NCI-H128 (cell line): ENCODE measurements at regions not wholly inside any gene's neighbourhood (a gene's known extent, or its start where the extent isn't known, plus 50 kb on each side); places are given as distances from the start of the nearest gene placed in this dataset.

ENCODE experiments used
- DNase-seq: peaks from one replicate; lab custom pipeline; 2025; ENCODE audit not compliant: unreplicated experiment; lab: John Stamatoyannopoulos, UW

DNA sequence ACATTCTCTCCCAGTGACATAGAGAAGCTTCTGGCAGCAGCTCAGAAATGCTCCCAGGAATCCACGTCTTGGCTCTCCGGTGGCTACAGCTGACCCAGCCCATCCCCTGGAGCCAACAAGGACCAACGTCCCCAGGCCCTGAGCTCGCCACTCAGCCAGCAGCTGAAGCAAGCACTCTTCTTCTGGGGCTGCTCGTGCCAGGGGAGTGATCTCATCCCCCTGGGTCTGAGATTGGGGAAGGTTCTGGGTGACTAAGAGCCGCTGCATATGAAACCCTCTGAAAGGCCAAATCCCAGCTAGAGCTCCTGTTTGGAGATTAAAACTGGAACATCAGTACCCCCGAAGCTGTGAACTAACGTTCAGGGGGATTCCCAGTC lies 487.9 kb downstream of the NPHP4 start:
- DNase-seq, result no peak

DNA sequence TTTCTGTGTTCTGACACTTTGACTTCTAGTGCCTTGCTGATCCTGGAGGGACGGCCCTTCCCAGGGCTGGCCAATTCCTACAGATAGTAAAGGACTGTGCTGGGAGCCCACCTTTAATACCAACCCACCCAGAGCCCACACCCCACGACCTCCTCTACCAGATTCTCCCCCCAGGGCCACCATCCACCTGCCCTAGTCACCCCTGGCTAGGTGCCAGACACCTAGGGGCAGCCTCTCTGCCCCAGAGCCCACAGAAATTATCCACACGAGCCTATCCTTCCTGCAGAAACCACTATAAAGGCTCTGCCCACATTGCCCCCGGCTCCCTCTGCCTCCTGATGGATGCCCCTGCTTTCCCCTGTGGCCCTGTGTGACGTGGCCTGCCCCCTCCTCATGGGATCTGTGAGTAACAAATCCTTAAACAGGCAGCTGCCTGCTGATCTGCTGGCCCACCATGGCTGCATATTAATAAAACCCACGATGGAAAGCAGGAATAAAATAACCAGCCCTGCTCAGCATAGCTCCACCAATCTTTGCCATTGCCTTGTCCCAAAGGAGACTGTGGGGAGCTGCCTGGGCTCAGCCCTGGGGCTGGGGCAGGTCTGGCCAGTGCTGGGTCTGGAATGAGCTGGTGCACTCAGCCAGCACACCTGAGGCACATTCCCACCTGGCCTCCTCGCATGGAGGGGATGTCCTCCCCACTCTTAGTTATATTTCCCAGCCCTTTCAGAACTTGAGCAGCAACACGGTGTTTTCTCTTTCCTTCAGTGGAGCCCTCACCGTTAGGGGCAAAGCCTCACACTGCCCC lies 488.5 kb downstream of the NPHP4 start:
- DNase-seq, result no peak

DNA sequence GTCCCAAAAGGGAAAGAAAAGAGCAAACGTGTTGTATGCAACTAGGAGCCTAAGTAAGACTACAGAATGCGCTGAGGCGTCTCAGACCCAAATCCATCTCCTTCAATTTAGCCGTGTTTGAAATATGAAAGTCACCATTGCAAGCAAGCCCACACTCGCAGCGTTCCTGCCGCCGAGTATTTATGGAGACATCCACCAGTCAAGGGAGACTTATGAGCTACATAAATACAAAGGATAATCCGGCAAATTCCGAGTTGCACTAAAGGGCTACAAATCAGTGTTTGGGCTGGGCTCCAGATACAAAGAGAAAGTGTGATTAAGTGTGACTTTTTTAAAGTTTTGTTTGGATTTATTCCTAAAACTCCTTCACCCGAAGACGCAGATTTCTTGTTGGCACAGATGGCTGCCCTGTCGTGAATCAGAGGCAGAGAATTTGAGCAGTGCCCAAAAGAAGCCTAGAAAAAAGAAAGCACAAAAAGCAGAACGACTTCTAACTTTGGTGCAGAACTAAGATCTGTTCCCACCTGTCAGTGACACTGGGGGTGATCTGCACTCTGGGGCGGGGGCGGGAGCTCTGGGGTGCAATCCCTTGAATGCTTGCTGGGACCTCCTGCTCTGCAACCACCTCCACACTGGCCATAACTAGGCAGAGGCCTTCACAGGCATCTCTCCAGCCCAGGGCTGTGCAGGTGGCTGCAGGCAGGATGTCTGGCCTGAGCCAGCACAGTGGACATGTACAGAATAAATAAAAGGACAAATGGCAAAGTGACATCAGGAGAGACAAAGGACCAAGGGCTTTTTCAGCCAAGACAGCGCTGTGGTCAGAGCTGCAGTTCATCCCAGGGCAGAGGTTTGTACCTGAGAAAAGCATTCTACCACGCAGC lies 489.7 kb downstream of the NPHP4 start:
- DNase-seq, result no peak

DNA sequence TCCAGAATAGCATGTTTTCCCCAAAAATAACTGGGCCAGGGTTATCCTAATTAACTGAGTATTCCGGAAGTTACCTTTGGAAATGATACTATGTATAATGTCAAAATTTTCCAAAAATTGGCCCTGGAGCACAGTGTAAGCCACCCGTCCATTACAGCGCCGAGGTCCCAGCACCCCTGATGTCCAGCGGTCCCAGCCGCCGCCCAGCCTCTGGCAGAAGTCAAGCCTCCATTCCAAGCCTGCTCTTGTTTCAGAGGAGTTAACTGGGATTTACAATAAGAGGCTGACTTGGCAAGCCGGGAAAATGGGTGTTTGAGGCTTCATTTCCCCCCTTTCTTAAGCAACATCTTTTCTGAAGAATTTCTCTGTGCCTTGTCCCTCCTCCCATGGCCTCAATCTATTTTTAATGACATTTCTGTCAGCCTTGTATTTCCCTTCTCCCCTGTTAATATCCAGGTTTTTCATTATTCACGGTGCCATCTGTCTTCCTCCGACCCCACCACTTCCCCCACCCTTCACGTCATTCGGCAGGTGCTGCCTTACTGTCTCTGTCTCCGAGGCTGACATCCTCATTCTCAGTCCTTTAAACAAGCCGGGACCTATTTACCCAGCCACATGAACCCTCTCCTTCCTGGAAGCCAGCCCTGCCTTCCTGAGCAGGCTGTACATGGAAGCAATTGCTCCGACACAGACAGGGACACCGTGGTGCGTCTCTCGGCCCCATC lies 490.9 kb downstream of the NPHP4 start:
- DNase-seq, result no peak

DNA sequence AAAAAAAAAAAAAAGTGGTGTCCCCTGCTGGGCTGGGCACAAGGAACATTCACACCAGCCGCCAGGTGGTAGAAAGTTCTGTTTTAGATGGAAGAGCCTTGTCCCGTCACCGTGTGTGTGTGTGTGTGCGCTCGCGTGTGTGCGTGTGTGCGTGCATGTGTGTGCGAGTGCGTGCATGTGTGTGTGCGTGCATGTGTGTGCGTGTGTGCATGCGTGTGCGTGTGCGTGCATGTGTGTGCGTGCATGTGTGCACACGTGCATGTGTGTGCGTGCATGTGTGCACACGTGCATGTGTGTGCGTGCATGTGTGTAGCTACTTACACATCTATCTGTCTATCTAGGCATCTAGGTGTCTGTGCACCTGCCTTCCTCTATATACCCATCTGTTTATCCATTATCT lies 491.7 kb downstream of the NPHP4 start:
- DNase-seq, result no peak

DNA sequence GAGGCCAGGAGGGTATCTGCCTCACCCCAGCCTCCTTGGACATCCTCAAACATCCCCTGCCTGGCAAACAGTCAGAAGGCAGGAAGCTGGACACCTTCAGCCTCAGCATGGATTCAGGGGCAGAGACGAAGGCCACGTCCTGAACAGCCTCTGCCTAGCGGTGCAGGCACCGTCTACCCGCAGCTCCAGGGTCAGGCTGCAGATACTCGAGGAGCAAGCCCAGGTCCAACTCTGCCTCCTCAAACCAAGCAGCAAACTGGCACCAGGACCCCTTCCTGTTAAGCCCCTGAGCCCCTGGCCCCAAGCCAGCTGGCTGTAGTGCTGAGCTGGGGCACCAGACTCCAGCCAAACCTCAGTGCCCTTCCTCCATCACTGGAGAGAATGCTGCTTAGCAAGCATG lies 494.7 kb downstream of the NPHP4 start:
- DNase-seq, result no peak

DNA sequence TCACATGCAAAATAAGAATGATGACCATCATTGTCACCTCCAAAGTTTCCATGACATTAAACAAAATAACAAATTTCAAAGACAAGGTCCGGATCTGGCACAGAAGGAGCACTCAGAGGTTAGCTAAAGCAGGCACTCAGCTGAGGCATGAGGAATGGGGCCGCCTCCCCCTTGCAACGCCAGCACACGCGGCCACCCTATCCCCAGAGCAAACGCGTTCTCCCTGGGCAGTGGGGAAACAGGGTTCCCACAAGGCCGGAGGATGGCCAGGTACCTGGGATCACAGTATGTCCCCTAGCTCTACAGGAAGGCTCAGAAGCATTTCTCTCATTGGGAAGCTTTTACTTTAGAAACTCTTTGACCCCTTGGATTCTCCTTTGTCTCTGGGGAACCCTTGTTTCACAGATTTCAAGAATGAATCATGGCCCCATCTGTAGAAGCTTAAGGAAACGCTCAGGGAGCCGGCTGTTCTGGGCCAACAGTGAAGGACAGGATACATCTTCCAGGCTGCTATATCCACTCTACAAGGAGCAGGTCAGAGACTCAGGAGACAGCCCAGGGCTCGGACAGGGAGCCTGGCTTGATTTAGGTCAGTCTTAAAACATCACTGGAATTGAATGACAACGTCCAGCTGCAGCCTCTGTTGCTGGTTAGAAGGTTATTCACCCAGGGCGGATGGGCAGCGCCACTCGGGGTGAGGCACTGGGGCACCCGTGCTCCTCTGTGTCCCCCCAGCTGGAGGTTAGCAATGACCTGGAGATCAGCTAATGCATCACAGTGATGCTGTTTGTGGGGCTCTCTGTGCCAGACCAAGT lies 496.4 kb downstream of the NPHP4 start:
- DNase-seq, result no peak

DNA sequence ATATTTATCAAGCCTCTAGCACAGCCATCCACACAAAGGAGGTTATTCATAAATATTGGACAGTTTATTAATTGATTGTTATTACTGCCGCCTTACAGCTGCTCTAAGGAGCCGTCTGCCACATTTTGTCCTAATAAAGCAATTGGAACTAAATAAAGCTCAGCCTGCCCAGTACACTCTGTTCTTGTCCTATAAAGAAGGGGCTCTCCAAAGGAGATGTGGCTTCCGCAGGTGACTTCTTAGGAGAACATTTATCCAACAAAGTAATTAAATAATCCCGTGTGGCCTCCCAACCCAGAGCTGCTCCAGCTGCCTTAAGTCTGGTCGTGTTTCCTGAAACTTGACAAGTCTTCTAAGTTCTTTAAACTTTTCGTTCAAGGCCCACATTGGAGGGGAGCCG lies 497.7 kb downstream of the NPHP4 start:
- no peak for DNase-seq

DNA sequence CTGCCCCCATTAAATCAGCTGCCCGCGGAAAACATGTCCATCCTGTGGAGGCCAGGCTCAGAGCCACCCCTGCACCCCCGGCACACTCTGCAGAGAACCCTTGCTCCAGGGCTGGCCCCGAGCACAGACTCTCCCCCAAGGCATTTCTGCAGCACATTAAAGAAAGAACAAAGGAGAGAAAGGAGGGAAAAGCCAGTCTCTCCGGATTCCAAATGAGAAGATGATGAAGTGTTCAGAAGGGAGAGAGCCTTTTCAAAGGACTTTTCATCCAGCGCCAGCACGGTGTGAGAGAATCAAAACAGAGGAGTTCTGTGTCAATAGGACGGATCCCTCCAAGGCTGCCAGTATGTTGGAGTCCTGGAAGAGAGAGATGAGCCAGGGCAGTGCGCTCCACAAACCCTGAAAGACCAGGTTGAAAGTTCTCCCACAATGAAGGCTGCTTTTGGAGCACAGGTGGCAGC lies 498.3 kb downstream of the NPHP4 start:
- DNase-seq, result no peak

DNA sequence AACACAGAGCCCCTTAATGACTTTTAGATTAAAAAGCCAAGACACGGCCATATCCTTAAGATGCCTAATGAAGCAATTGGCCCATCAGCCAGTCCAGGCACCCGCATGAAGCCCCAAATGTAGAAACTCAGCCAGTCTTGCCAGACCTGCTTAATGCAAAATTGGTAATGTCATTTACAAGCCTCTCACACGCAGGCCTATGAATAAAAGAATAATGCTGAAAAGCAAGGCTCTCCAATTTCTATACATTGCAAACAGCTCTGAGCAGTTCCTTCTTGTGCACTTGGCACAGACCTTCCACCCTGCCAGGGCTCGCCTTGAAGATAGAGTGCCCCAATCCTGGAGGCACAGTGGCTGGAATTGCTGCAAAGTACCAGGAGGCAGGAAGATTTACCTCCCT lies 498.9 kb downstream of the NPHP4 start:
- DNase-seq, result no peak

DNA sequence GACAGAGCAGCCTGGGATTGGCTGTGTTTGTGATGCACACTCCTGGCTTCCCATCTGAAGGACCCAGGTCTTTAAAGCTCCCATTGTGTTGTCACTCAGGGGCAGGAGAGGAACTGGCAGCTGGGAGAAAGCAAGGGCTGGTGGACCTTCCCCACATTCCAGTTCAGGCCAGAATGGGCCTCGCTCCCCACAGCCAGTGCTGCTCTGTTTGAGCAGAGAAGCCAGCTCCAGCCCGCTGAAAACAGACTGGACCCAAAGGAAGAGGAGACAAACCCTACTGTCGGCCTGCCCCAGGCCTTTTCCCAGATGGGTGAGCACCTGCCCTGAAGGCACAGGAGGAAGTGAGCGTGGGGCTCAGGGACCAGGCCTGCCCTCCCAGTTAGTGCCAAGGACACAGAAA lies 499.4 kb downstream of the NPHP4 start:
- DNase-seq, result no peak

DNA sequence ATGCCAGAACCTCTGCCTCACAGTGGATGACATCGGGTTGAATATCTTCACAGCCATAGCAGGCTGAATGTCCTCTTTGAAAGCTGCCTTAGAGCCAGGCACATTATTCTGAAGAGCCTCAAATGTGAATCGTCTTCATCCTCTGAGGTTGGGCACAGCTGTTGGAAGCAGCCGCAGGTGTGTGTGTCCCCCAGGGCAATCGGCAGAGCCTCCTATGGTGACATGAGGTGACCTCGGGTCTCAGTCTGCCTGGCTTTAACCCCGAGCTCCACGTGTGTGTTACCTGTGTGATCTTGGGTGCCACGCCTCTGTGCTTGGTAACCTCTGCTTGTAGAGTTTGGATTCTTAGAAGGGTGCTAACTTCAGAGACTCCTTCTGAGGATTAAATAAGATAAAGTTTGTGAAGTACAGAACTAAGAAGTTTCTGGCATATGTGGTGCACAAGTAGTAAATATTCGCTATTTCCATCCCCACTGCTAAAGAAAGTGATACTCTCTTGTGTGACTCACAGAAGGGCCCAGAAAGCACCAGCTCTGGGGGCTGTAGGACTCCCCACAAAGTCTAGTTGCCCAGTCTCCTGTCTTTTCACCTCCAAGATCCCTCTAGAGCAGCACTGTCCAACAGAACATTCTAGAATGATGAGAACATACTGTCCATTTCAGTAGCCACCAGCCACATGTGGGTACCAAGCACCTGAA lies 500.9 kb downstream of the NPHP4 start:
- DNase-seq, result no peak

DNA sequence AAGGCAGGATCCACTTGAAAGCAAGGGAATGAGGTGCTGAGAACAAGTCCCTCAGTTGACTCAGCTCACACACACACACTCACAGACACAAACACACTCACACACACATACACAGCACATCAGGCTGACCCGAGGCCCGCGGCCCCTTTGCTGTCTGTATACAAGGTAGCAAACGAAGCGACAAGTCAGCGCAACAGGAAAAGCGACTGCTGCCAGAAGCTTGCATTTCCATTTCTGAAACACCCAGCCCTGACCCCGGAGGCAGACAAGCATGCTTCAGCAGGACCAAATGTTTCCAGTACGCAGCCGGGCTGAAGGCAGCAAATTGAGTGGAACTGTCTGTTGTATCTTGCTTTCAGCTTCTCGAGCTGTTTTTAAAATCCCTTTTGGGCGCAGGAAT lies 501.6 kb downstream of the NPHP4 start:
- DNase-seq, result no peak

DNA sequence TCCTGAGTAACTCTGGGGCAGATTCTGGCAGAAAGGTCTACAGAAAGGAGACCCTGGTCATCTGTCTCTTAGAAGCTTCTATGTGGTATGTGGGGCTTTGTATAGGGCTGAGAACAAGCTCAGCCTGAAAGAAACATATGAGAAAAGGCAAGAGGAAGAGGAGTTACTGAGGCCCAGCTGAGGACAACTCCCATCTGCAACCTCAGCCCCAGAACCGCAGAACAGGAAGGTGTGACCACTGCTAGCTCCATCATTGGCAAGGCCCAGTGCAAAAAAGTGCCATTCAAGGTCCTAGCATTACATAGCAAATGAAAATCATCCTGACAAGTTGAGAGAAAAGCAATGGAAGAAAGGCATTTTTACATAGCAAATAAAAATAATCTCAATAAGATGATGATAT lies 503.8 kb downstream of the NPHP4 start:
- no peak for DNase-seq

DNA sequence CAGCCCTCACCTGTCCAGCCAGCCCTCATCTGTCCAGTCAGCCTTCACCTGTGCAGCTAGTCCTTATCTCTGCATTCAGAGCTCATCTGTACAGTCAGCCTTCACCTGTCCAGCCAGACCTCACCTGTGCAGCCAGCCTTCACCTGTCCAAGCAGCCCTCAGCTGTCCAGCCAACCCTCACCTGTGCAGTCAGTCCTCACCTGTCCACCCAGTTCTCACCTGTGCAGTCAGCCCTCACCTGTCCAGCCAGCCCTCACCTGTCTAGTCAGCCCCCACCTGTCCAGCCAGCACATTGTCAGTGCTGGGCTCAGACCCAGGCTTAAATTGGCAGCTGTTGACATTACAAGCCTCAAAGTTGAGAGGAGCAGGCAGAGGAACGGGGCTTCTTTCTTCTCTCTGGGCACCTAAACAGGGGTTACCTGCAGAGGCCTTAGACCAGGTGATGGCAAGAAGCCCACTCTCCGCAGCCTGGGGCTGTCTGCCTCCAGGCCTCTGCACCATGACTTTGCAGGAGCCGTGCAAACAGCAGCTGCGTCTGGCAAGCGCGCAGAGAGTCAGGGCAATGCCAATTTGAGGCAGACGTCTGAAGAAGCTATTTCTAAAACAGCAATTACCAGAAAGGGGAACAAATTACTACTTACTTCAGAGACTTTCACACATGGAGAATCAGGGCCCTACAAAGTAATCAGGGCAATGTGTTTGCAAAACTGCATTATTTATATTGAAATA lies 506.1 kb downstream of the NPHP4 start:
- DNase-seq, result no peak

DNA sequence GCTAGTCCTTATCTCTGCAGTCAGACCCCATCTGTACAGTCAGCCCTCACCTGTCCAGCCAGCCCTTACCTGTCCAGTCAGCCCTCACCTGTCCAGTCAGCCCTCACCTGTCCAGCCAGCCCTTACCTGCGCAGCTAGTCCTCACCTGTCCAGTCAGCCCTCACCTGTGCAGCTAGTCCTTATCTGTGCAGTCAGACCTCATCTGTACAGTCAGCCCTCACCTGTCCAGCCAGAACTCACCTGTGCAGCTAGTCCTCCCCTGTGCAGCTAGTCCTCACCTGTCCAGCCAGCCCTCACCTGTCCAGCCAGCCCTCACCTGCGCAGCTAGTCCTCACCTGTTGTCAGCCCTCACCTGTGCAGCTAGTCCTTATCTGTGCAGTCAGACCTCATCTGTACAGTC lies 506.8 kb downstream of the NPHP4 start:
- no peak for DNase-seq

DNA sequence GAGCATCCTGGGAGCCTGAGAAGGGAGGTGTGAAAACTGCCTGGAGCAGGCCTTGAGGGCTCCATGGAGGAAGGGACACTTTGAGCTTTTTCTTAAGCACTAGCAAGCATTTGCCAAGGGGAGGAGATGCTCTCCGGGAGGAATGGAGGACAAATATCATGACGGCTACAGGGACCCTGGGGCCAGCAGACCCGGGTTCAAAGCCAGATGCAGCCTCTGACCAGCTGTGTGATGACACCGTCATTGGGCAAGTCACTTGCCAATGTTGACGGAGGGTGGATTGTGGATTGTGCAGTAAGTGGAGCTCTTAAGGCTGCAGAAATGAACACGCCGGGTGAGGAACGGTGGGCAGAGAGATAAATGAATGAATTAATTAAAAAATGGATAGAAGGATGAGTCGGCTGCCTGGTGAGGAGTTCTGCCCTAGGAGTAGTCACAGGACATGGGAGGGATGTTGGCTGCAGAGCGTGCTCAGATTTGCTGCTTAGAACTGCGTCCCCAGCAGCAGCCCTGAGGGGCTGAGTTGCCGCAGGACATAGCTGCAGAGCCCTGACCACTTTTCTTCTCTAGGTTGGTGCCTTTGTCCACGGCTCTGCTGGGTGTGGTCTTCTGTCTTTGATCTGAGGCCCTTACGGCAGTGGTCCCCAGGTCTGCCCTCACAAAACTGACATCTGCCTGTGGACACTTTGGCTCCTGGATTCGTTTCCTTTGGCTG lies 507.6 kb downstream of the NPHP4 start:
- DNase-seq, result no peak

DNA sequence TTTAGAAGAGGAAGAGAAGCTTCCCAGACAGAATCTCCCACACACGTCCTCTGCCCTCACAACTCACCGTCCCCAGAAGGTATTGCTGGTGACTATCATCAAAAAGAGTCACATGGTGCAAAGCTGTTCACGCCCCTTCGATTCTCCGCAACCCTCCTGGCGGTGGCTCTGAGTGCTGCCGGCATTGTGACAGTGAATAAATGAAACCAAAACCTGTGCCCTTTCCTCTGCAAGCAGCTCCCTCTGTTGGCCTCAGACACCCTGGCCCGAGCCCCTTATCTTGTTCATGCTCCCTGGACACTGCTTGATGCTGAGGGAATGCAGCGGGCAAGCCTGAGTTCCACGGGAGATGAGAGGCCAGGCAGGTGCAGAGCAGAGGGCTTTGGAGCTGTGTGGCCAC lies 510.3 kb downstream of the NPHP4 start:
- no peak for DNase-seq

DNA sequence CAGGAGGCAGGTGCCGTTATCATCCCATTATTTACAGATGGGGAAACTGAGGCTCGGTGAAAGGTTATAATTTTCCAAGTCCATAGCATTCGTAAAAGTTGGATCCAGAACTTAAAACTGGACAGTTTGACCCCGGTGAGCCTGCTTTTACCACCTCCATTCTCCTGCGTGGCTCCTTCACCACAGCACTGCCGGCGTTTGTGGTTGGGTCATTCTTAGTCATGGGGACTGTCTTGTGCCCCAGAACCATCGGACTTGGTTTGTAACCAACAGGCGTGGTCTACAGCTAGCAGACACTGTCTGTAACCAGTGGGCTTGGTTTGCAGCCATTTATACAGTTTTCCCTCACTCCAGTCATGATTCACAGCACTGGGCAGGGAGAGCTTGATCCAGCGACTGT lies 511.3 kb downstream of the NPHP4 start:
- no peak for DNase-seq
